Activated CD4-positive, alpha-beta memory T cell treated with anti-CD3 and anti-CD28 coated beads for 36 hours (primary cell): ENCODE measurements at regions not wholly inside any gene's neighbourhood (a gene's known extent, or its start where the extent isn't known, plus 50 kb on each side); places are given as distances from the start of the nearest gene placed in this dataset.

ENCODE experiments used
- CTCF ChIA-PET: fragments of 350-600 bp; sonication (Branson Sonifier 250); formaldehyde crosslinking; loops from one replicate; lab custom pipeline; 2021; ENCODE audit warnings: antibody characterized with exemption, inconsistent platforms; lab: Charles Lee
- POLR2A ChIA-PET: fragments of 350-600 bp; sonication (Branson Sonifier 250); formaldehyde crosslinking; loops from one replicate; lab custom pipeline; 2021; ENCODE audit warnings: antibody characterized with exemption; lab: Charles Lee
- DNase-seq: peaks from one replicate; pipeline ENCODE4 v3.0.0-alpha.2; 2020
- H3K27ac Mint-ChIP-seq: one replicate; pipeline ENCODE4 v1.8.0; 2021; ENCODE audit warnings: mixed read lengths
- H3K27me3 Mint-ChIP-seq: one replicate; pipeline ENCODE4 v1.8.0; 2021; ENCODE audit warnings: mixed read lengths
- H3K36me3 Mint-ChIP-seq: one replicate; pipeline ENCODE4 v1.8.0; 2021; ENCODE audit warnings: mixed read lengths
- H3K4me1 Mint-ChIP-seq: one replicate; pipeline ENCODE4 v1.8.0; 2021; ENCODE audit warnings: low read depth, mixed read lengths
- H3K4me3 Mint-ChIP-seq: one replicate; pipeline ENCODE4 v1.8.0; 2021; ENCODE audit warnings: mild to moderate bottlenecking, mixed read lengths
- H3K9me3 Mint-ChIP-seq: one replicate; pipeline ENCODE4 v1.8.0; 2021; ENCODE audit warnings: mixed read lengths
- intact Hi-C: fragments of 100-400 bp; cut with micrococcal nuclease; formaldehyde crosslinking; loops from one replicate; pipeline ENCODE4 v1.15.1; 2023

DNA sequence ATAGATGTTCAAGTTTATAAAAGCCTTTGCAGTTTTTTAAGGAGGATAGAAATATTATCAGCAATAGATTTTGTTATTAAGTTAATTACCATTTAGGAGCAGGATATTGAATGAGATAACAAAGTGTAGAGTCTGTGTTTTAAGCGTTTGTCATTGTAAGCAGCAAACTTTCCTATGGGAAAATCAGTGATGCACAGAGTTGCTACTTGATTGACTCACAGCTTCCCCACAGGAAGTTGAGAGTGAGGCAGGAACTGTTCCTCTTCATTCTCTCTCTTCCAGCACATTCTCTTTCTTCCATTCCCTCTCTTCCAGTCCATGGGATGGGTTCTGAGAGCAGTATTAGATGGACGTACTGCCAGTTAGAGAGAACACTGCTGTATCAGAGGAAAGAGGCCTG, 867.7 kb upstream of the AGA start:
- no peak for DNase-seq
- POLR2A ChIA-PET: no interaction called here
- H3K9me3 Mint-ChIP-seq: no peaks in the 10 kb centered on the region

DNA sequence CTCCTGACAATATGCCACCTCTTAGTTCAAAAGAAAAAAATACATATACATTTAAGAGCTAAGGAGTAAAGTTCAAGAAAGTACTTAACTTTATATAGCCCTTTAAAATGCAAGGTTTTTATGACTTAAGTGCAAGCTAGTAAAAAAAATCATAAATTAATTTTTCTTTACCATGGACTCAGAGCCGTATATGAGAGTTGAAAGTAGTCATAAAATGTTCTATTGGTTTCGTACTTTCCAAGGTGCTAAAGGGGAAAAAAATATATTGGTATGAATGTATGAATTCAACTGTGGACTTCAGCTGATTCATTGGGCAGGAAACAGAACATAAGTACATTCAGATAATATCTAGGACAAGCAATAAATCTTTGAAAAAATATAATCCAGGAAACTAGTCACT, 869.8 kb upstream of the AGA start:
- Mint-ChIP-seq H3K4me1 (no peaks in the 10 kb centered on the region), H3K27me3 (no peaks in the 10 kb centered on the region), H3K4me3 (no peak overlapping the region), H3K9me3 (no peaks in the 10 kb centered on the region), H3K27ac (no peak overlapping the region), H3K36me3 (no peaks in the 10 kb centered on the region)
- DNase-seq: no peak
- CTCF ChIA-PET: no interaction called here
- intact Hi-C loops: no loop called here
- POLR2A ChIA-PET: no interaction called here

More for the DNA sequence above, 867.7 kb upstream of the AGA start:
- no peaks in the 10 kb centered on the region for H3K27me3 Mint-ChIP-seq
- no peaks in the 10 kb centered on the region for H3K4me1 Mint-ChIP-seq
- CTCF ChIA-PET: no interaction called here
- H3K4me3 Mint-ChIP-seq: no peak overlapping the region
- no peaks in the 10 kb centered on the region for H3K36me3 Mint-ChIP-seq
- no peak overlapping the region for H3K27ac Mint-ChIP-seq
- intact Hi-C loops: no loop called here

DNA sequence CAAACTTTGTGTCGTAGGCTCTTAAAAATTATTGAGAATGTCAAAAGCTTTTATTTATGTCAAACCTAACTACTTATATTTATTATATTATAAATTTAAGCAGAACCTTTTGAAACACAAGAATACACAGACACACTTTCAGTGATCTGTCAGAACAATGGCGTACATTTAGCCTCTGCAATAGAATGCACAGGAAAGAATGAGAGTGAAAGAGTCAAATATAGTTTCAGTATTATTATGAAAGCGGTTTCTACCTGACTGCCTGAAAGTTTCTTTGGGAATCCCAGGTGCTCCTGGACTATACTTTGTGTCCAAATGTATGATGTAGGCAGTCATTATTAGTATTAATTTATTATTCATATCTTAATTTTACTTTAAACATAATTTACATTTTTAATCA, 872.0 kb upstream of the AGA start:
- Mint-ChIP-seq H3K4me1 (no peaks in the 10 kb centered on the region), H3K36me3 (no peaks in the 10 kb centered on the region), H3K27ac (no peak overlapping the region), H3K27me3 (no peaks in the 10 kb centered on the region), H3K9me3 (peaks cover 7% of the 10 kb centered on the region), H3K4me3 (no peak overlapping the region)
- ChIA-PET POLR2A (no interaction called here), CTCF (no interaction called here)
- intact Hi-C loops: no loop called here
- no peak for DNase-seq

DNA sequence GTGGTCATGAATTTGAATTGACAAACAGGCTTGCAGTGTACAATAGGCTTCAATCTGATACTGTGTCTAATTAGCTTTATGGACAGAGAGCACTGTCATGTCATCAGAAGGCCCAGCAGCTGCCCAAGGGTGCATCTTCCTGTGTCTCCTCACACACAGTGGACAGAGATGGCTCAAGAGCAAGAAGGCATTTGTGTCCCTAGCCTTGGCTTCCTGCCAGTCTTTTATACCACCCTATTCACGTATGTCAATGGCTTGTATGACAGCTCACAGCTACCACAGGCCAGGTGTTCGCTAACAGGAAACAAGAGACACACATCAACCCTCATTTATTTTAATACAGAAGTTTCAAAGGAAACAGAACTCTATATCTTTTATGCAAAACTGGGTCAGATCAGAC, 874.0 kb upstream of the AGA start:
- ChIA-PET POLR2A (no interaction called here), CTCF (no interaction called here)
- DNase-seq: no peak
- Mint-ChIP-seq H3K4me1 (no peaks in the 10 kb centered on the region), H3K27ac (no peak overlapping the region), H3K4me3 (no peak overlapping the region), H3K36me3 (no peaks in the 10 kb centered on the region), H3K9me3 (peaks cover 18% of the 10 kb centered on the region), H3K27me3 (no peaks in the 10 kb centered on the region)
- intact Hi-C loops: no loop called here

DNA sequence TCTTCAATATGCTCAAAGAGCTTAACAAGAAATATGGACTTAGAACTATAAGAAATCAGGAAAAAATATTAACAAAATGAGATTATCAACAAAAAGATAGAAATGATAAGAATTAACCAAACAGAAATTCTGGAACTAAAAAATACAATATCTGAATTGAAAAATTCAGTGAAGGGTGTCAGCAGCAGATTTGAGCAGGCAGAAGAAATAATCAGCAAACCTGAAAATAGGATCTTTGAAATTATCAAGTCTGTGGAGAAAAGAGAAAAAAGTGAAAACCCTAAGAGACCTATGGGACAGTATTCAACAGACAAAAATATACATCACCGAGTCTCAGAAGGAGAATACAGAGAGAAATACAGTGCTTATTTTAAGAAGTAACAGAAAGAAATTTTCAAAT, 877.8 kb upstream of the AGA start:
- no peak for DNase-seq
- Mint-ChIP-seq H3K36me3 (no peaks in the 10 kb centered on the region), H3K9me3 (peaks cover 24% of the 10 kb centered on the region), H3K27me3 (no peaks in the 10 kb centered on the region), H3K4me3 (no peak overlapping the region), H3K27ac (no peak overlapping the region), H3K4me1 (no peaks in the 10 kb centered on the region)
- CTCF ChIA-PET: no interaction called here
- POLR2A ChIA-PET: no interaction called here
- intact Hi-C loops: no loop called here

DNA sequence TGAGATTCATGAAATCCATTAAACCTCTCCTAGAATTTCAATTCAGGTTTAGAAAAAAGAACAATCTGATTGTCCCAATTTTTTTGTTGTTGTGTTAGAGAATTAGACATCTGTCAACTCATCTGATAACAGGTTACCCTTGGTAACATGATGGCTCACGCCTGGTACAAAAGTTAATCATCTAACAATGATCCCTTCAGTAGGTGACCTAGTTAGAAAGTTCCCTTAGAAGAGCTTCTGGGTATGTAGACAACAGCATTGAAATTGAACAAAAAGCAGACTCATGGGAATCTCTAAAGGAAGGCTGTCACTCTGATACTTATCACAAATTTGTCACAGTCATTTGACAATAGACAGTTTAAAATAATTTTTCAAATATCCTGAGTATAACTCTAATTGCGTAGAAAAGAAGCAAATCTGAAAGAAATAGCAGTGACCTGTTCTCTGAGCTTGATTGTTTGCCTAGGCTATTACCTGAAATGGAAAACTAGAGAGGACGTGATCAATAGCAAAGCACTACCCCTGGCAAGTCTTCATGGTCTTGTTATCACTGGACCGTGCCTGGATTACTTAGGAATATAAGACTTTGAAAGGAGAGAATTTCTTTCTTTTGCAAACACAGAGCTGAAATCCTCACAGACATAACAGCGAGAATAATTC, 880.4 kb upstream of the AGA start:
- POLR2A ChIA-PET: no interaction called here
- intact Hi-C loops: no loop called here
- H3K4me3 Mint-ChIP-seq: no peak overlapping the region

DNA sequence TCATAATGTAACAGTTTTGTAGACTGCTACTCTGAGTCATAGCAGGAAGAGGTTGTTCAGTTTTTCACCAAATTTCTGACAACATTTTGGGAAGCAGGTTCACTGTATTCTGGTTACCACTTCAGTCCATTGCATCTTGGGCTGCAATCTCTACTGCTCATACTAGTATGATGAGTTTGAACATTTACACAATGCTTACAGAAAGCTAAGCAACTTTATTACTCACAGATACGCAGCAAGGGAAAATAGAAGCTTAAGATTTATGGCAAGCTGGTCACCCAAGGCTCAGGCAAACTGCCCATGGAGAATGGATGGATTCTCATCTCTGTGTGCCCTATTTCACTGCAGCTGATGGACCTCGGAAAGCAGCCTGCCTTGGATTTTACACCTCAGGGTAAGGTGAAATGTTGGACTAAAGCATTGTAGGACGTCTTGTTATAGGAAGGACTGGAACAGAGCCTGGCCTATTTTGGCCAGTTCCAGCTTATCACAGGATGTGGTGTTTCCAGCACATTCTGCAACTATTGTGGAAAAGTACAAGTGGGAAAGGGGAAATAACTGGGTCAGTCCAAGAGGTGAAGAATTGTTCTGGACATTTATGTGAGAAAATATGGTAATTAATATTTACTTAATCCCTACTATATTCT, 887.1 kb upstream of the AGA start:
- H3K36me3 Mint-ChIP-seq: no peaks in the 10 kb centered on the region
- ChIA-PET CTCF (no interaction called here), POLR2A (no interaction called here)
- intact Hi-C loops: no loop called here
- peaks cover 6% of the 10 kb centered on the region for H3K9me3 Mint-ChIP-seq
- no peaks in the 10 kb centered on the region for H3K27me3 Mint-ChIP-seq
- H3K4me1 Mint-ChIP-seq: no peaks in the 10 kb centered on the region
- H3K27ac Mint-ChIP-seq: no peak overlapping the region
- DNase-seq: no peak
- H3K4me3 Mint-ChIP-seq: no peak overlapping the region

More for the DNA sequence above, 880.4 kb upstream of the AGA start:
- Mint-ChIP-seq H3K36me3 (no peaks in the 10 kb centered on the region), H3K27me3 (no peaks in the 10 kb centered on the region), H3K9me3 (peaks cover 18% of the 10 kb centered on the region), H3K27ac (no peak overlapping the region), H3K4me1 (no peaks in the 10 kb centered on the region)
- CTCF ChIA-PET: no interaction called here
- no peak for DNase-seq

DNA sequence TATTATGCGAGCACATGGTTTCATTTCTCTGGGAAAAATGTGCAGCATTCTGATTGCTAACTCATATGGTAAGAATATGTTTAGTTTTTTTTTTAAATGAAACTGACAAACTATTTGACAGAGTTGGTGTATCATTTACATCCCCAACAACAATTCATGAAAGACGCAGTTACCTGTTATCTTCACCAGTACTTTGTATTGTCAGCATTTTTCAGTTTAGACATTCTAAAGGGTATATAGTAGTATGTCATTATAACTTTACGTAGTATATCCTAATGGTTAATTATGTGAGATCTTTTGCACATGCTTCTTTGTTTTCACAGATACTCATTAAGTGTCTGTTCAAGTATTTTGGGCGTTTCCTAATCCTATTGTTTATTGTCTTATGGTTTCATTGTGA, 891.1 kb upstream of the AGA start:
- no peak overlapping the region for H3K4me3 Mint-ChIP-seq
- peaks cover 16% of the 10 kb centered on the region for H3K9me3 Mint-ChIP-seq
- intact Hi-C loops: no loop called here
- CTCF ChIA-PET: no interaction called here
- H3K27me3 Mint-ChIP-seq: no peaks in the 10 kb centered on the region
- H3K27ac Mint-ChIP-seq: no peak overlapping the region
- no peaks in the 10 kb centered on the region for H3K4me1 Mint-ChIP-seq
- POLR2A ChIA-PET: no interaction called here
- H3K36me3 Mint-ChIP-seq: no peaks in the 10 kb centered on the region
- no peak for DNase-seq

DNA sequence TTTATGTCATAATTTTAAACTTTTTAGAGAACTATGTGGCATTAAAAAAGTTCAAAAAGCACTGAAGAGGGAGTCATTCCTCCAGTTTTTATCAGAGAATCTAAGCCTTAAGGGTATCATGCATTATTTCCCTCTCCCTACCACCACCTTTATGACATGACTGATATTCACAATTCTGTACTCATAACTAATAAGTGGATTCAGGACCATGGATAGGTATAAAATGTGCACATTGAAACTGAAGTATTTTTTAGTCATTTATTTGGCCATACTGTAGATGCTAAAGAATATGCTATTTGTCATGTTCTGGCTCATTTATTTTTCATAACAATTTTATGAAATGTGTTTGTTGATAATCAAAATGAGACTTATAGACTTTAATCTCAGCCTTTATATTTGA, 897.5 kb upstream of the AGA start:
- ChIA-PET POLR2A (no interaction called here), CTCF (no interaction called here)
- Mint-ChIP-seq H3K9me3 (peaks cover 11% of the 10 kb centered on the region), H3K27ac (no peak overlapping the region), H3K36me3 (no peaks in the 10 kb centered on the region), H3K4me3 (no peak overlapping the region), H3K27me3 (no peaks in the 10 kb centered on the region), H3K4me1 (no peaks in the 10 kb centered on the region)
- intact Hi-C loops: no loop called here
- no peak for DNase-seq

DNA sequence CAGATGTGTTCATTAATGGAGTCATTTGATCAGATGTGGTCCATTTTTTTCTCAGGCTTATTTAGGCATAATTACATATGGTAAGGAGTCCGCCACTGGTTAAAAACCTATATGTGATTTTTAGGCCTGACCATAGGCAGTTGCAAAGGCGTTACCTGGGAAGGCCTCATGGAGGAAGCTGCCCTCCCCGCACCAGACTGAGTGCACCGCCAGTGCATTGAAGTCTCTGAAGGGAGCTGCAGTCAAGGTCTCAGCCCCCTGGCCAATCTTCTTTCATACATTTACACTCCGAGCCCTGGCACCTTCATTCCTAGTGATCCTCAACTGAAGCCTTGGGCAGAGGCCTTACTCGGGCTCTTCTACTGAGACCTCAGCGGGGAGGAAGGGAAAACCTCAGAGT, 898.2 kb upstream of the AGA start:
- Mint-ChIP-seq H3K4me1 (no peaks in the 10 kb centered on the region), H3K27ac (no peak overlapping the region), H3K4me3 (no peak overlapping the region), H3K36me3 (no peaks in the 10 kb centered on the region), H3K9me3 (peaks cover 11% of the 10 kb centered on the region), H3K27me3 (no peaks in the 10 kb centered on the region)
- no peak for DNase-seq
- ChIA-PET POLR2A (no interaction called here), CTCF (no interaction called here)
- intact Hi-C loops: no loop called here

DNA sequence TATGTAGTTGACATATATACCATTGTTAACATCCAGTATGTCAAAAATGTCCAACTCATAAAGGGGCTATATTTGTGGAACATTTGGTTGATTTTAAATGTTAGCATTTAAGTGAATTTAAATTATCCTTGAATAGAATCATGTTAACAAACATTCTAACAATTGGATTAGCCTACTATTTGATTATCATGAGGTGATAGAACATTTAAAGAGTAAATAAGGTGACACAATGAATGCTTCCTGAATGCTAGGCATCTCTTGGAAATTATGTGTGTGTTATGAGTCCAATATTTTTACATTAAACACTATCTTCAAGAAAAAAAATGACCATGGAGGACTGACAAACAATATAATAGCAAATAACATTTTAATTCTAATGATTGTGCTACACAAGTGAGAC, 901.9 kb upstream of the AGA start:
- H3K36me3 Mint-ChIP-seq: no peaks in the 10 kb centered on the region
- no peaks in the 10 kb centered on the region for H3K4me1 Mint-ChIP-seq
- CTCF ChIA-PET: no interaction called here
- intact Hi-C loops: no loop called here
- POLR2A ChIA-PET: no interaction called here
- H3K27me3 Mint-ChIP-seq: no peaks in the 10 kb centered on the region
- DNase-seq: no peak
- no peak overlapping the region for H3K4me3 Mint-ChIP-seq
- H3K27ac Mint-ChIP-seq: no peak overlapping the region
- peaks cover 2% of the 10 kb centered on the region for H3K9me3 Mint-ChIP-seq

DNA sequence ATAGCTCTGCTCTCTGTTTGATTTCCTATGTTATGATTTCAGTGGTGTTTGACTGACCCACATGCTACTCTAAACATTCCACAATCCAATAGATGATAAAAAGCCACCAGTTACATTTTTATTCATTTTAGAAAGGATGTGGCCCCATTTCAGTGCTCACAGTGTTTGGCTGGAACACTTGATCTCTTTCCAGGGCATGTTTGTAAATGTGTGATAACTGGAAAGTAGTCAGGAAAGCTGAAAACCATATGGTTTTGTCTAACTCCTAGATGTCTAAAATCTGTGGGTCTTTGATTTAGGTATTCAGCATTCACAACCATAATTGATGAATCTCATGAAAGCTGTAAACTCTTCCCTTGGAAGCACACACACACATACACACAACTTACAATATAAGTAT, 904.9 kb upstream of the AGA start:
- Mint-ChIP-seq H3K27me3 (no peaks in the 10 kb centered on the region), H3K4me1 (no peaks in the 10 kb centered on the region), H3K36me3 (no peaks in the 10 kb centered on the region), H3K4me3 (no peak overlapping the region), H3K9me3 (peaks cover 2% of the 10 kb centered on the region), H3K27ac (no peak overlapping the region)
- intact Hi-C loops: no loop called here
- CTCF ChIA-PET: no interaction called here
- POLR2A ChIA-PET: no interaction called here
- DNase-seq: no peak

DNA sequence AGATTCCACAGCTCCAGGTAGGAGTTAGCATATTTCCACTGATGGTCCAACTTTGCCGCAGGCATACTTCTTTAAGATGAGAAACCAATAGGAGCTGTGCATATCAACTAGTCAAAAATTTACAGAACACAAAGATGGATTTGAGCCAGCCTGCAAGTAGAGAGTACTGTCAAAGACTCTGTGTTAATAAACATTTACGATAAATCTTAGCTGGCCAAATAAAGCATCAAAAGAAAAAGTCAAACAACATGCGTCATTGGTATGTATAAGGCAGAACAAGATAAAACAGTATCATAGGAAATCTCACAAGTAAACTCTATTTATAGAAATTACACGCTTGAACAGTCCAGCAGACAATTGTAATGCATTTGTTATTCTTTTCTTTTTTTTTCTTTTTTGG, 907.4 kb upstream of the AGA start:
- no peaks in the 10 kb centered on the region for H3K27me3 Mint-ChIP-seq
- no peaks in the 10 kb centered on the region for H3K36me3 Mint-ChIP-seq
- ChIA-PET POLR2A (no interaction called here), CTCF (no interaction called here)
- intact Hi-C loops: no loop called here
- H3K4me1 Mint-ChIP-seq: no peaks in the 10 kb centered on the region
- no peak for DNase-seq
- H3K4me3 Mint-ChIP-seq: no peak overlapping the region
- no peak overlapping the region for H3K27ac Mint-ChIP-seq
- H3K9me3 Mint-ChIP-seq: peaks cover 2% of the 10 kb centered on the region
